Loucy (cell line): ENCODE measurements at regions not wholly inside any gene's neighbourhood (a gene's known extent, or its start where the extent isn't known, plus 50 kb on each side); places are given as distances from the start of the nearest gene placed in this dataset.

Experiments used
- H2AFZ ChIP-seq: fragments of 200-600 bp; sonication (generic); 2 replicates; pipeline ENCODE4 v1.6.0; 2016; ENCODE audit warnings: antibody characterized with exemption, mild to moderate bottlenecking, low read length, moderate library complexity
- H3F3A ChIP-seq: fragments of 200-600 bp; 2 replicates; pipeline ENCODE4 v1.6.0; 2016; ENCODE audit warnings: antibody characterized with exemption, low read depth, mild to moderate bottlenecking
- H3K27me3 ChIP-seq: fragments of 200-600 bp; sonication (generic); 2 replicates; pipeline ENCODE4 v1.6.1; 2014; ENCODE audit warnings: low read length, mild to moderate bottlenecking; ENCODE audit not compliant: insufficient read depth, poor library complexity, severe bottlenecking
- H3K36me3 ChIP-seq: fragments of 200-600 bp; sonication (generic); 2 replicates; pipeline ENCODE4 v1.6.1; 2016; ENCODE audit warnings: low read length; ENCODE audit not compliant: insufficient read depth
- H3K4me1 ChIP-seq: fragments of 200-600 bp; sonication (generic); 2 replicates; pipeline ENCODE4 v1.5.1; 2014; ENCODE audit warnings: low read length, mild to moderate bottlenecking; ENCODE audit not compliant: insufficient read depth, poor library complexity, severe bottlenecking
- H3K4me2 ChIP-seq: fragments of 200-600 bp; sonication (generic); 2 replicates; pipeline ENCODE4 v1.6.0; 2014; ENCODE audit warnings: antibody characterized with exemption, low read length, low read depth, mild to moderate bottlenecking; ENCODE audit not compliant: poor library complexity, severe bottlenecking
- H3K4me3 ChIP-seq: fragments of 200-600 bp; sonication (generic); 2 replicates; pipeline ENCODE4 v1.5.1; 2014; ENCODE audit warnings: low read length, mild to moderate bottlenecking, mixed read lengths; ENCODE audit not compliant: poor library complexity, severe bottlenecking
- H3K79me2 ChIP-seq: fragments of 200-600 bp; sonication (generic); 2 replicates; pipeline ENCODE4 v1.6.1; 2014; ENCODE audit warnings: low read length; ENCODE audit not compliant: insufficient read depth
- H3K9ac ChIP-seq: fragments of 200-600 bp; sonication (generic); 2 replicates; pipeline ENCODE4 v1.6.0; 2014; ENCODE audit warnings: mild to moderate bottlenecking, low read depth, low read length, moderate library complexity; ENCODE audit not compliant: poor library complexity, severe bottlenecking
- H3K9me2 ChIP-seq: fragments of 200-600 bp; sonication (generic); replicated peaks from 2 replicates; pipeline ENCODE4 v1.6.1; 2016; ENCODE audit warnings: low read depth, low read length, mixed read lengths
- H3K9me3 ChIP-seq: fragments of 200-600 bp; sonication (generic); 2 replicates; pipeline ENCODE4 v1.6.1; 2014; ENCODE audit warnings: mild to moderate bottlenecking, antibody characterized with exemption, low read length, low read depth; ENCODE audit not compliant: insufficient read depth
- H4K20me1 ChIP-seq: fragments of 200-600 bp; sonication (generic); 2 replicates; pipeline ENCODE4 v1.6.0; 2014; ENCODE audit warnings: antibody characterized with exemption, low read length, mild to moderate bottlenecking; ENCODE audit not compliant: insufficient read depth, poor library complexity, severe bottlenecking
- EZH2phosphoT487 ChIP-seq: fragments of 200-600 bp; IDR thresholded peaks from 2 replicates; pipeline ENCODE4 v1.6.1; 2018; ENCODE audit warnings: antibody characterized with exemption, mild to moderate bottlenecking, moderate library complexity, borderline replicate concordance
- TF ChIP-seq, protein P1 (sequence below): fragments of 200-600 bp; sonication (generic); conservative IDR thresholded peaks from 2 replicates; pipeline ENCODE4 v1.5.1; 2014; ENCODE audit warnings: mild to moderate bottlenecking, antibody characterized with exemption, low read length

GRCh38 chr3:72129501-72130094, 344.6 kb upstream of the PROK2 start:
- no peak overlapping the region for H3K4me2 ChIP-seq
- TF ChIP-seq EZH2phosphoT487, result no peak
- TF ChIP-seq, protein P1, sequence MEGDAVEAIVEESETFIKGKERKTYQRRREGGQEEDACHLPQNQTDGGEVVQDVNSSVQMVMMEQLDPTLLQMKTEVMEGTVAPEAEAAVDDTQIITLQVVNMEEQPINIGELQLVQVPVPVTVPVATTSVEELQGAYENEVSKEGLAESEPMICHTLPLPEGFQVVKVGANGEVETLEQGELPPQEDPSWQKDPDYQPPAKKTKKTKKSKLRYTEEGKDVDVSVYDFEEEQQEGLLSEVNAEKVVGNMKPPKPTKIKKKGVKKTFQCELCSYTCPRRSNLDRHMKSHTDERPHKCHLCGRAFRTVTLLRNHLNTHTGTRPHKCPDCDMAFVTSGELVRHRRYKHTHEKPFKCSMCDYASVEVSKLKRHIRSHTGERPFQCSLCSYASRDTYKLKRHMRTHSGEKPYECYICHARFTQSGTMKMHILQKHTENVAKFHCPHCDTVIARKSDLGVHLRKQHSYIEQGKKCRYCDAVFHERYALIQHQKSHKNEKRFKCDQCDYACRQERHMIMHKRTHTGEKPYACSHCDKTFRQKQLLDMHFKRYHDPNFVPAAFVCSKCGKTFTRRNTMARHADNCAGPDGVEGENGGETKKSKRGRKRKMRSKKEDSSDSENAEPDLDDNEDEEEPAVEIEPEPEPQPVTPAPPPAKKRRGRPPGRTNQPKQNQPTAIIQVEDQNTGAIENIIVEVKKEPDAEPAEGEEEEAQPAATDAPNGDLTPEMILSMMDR, result no peak
- no peaks in the 10 kb centered on the region for H3F3A ChIP-seq
- no peaks in the 10 kb centered on the region for H3K79me2 ChIP-seq
- H2AFZ ChIP-seq, result no peak overlapping the region
- no peaks in the 10 kb centered on the region for H4K20me1 ChIP-seq
- H3K4me1 ChIP-seq, result no peaks in the 10 kb centered on the region
- H3K9ac ChIP-seq, result no peak overlapping the region
- no peaks in the 10 kb centered on the region for H3K36me3 ChIP-seq
- no peaks in the 10 kb centered on the region for H3K9me3 ChIP-seq
- no peak overlapping the region for H3K4me3 ChIP-seq
- H3K27me3 ChIP-seq, result no peaks in the 10 kb centered on the region
- H3K9me2 ChIP-seq, result no peaks in the 10 kb centered on the region

- Histone ChIP-seq H2AFZ (no peak overlapping the region), H3K4me1 (no peaks in the 10 kb centered on the region), H4K20me1 (no peaks in the 10 kb centered on the region), H3K27me3 (no peaks in the 10 kb centered on the region), H3K4me3 (no peak overlapping the region), H3K9ac (no peak overlapping the region), H3K36me3 (no peaks in the 10 kb centered on the region), H3K4me2 (no peak overlapping the region), H3F3A (no peaks in the 10 kb centered on the region), H3K9me2 (no peaks in the 10 kb centered on the region), H3K9me3 (no peaks in the 10 kb centered on the region), H3K79me2 (no peaks in the 10 kb centered on the region)
- TF ChIP-seq EZH2phosphoT487, result no peak
- TF ChIP-seq, protein P1, result no peak
Observed at GRCh38 chr3:72128921-72129320, 344.0 kb upstream of the PROK2 start.

DNA sequence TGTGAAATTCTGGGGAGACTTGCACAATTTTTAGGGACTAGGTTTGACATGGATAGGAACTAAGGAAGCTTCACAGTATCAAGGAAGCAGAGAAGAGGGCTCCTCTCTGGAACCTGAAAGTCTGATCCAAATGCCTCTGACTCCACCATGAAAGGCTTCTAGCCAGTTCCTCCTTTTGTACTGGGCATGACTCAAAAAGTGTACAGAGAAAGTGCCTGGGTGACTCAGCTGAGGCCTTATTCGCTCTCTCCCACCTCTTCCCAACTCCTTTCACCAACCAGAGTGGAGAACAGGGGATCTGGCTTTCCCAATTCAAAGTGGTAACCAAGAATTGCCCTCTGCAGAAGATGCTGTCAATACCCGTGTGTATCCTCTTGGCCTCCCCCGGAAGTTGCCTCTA, 342.9 kb upstream of the PROK2 start:
- H3K9me2 ChIP-seq, result no peaks in the 10 kb centered on the region
- H3K9me3 ChIP-seq, result no peaks in the 10 kb centered on the region
- no peaks in the 10 kb centered on the region for H3K79me2 ChIP-seq
- H3K4me1 ChIP-seq, result no peaks in the 10 kb centered on the region
- no peaks in the 10 kb centered on the region for H3F3A ChIP-seq
- no peak for TF ChIP-seq EZH2phosphoT487
- TF ChIP-seq, protein P1, result no peak
- H2AFZ ChIP-seq, result no peak overlapping the region
- no peaks in the 10 kb centered on the region for H4K20me1 ChIP-seq
- no peak overlapping the region for H3K4me3 ChIP-seq
- H3K4me2 ChIP-seq, result no peak overlapping the region
- H3K27me3 ChIP-seq, result no peaks in the 10 kb centered on the region
- no peak overlapping the region for H3K9ac ChIP-seq
- no peaks in the 10 kb centered on the region for H3K36me3 ChIP-seq
